GM23248 (cell line): ENCODE measurements at regions not wholly inside any gene's neighbourhood (a gene's known extent, or its start where the extent isn't known, plus 50 kb on each side); places are given as distances from the start of the nearest gene placed in this dataset.

ENCODE experiments used
- EZH2 ChIP-seq: fragments of 200-600 bp; sonication (generic); IDR thresholded peaks from 2 replicates; pipeline ENCODE4 v1.6.1; 2018; ENCODE audit warnings: antibody characterized with exemption, mild to moderate bottlenecking; ENCODE audit not compliant: insufficient read depth, poor library complexity, severe bottlenecking
- EZH2phosphoT487 ChIP-seq: fragments of 200-600 bp; sonication (generic); IDR thresholded peaks from 2 replicates; pipeline ENCODE4 v1.6.1; 2018; ENCODE audit warnings: antibody characterized with exemption, moderate library complexity, mild to moderate bottlenecking, low read depth; ENCODE audit not compliant: insufficient read depth

GRCh38 chr12:3348055-3348454 lies 142.9 kb upstream of the PRMT8 start:
- TF ChIP-seq EZH2, result no peak
- TF ChIP-seq EZH2phosphoT487, result no peak
